MCF 10A (cell line): ENCODE measurements at regions not wholly inside any gene's neighbourhood (a gene's known extent, or its start where the extent isn't known, plus 50 kb on each side); places are given as distances from the start of the nearest gene placed in this dataset.

Experiments
- BruUV-seq: library from RNA; stranded (reverse); fragments of 400-500 nt; replicated peaks from 2 replicates; lab custom pipeline; 2021; lab: Mats Ljungman, UMichigan
- CTCF ChIA-PET: fragments of 300-600 bp; sonication (Branson Sonifier 250); formaldehyde crosslinking; extraction: SDS; loops from one replicate; lab custom pipeline; 2021; ENCODE audit warnings: antibody characterized with exemption, inconsistent platforms; lab: Yijun Ruan, JAX
- POLR2A ChIA-PET: fragments of 300-600, 350-650 bp; sonication (Branson Sonifier 250); formaldehyde crosslinking; extraction: SDS; loops from one replicate; lab custom pipeline; 2020; ENCODE audit warnings: antibody characterized with exemption, inconsistent platforms; lab: Yijun Ruan, JAX
- DNase-seq: peaks from one replicate; pipeline ENCODE4 v3.0.0-alpha.2; 2018; ENCODE audit not compliant: unreplicated experiment
- H3K27ac Mint-ChIP-seq: one replicate; pipeline ENCODE4 v1.8.0; 2022; ENCODE audit warnings: mild to moderate bottlenecking, low read depth, mixed read lengths; ENCODE audit not compliant: unreplicated experiment
- H3K27me3 Mint-ChIP-seq: one replicate; pipeline ENCODE4 v1.8.0; 2022; ENCODE audit warnings: mixed read lengths; ENCODE audit not compliant: insufficient read depth, unreplicated experiment
- H3K36me3 Mint-ChIP-seq: one replicate; pipeline ENCODE4 v1.8.0; 2022; ENCODE audit warnings: mild to moderate bottlenecking, moderate library complexity, mixed read lengths; ENCODE audit not compliant: insufficient read depth, unreplicated experiment
- H3K4me1 Mint-ChIP-seq: one replicate; pipeline ENCODE4 v1.8.0; 2022; ENCODE audit warnings: mixed read lengths; ENCODE audit not compliant: insufficient read depth, unreplicated experiment
- H3K4me3 Mint-ChIP-seq: one replicate; pipeline ENCODE4 v1.8.0; 2022; ENCODE audit warnings: mild to moderate bottlenecking, moderate library complexity, mixed read lengths; ENCODE audit not compliant: unreplicated experiment
- H3K9me3 Mint-ChIP-seq: one replicate; pipeline ENCODE4 v1.8.0; 2022; ENCODE audit warnings: mixed read lengths; ENCODE audit not compliant: unreplicated experiment
- intact Hi-C: fragments of 100-400 bp; cut with micrococcal nuclease; formaldehyde crosslinking; loops from 2 replicates; pipeline ENCODE4 v1.14.1; 2022
- TF ChIP-seq, protein P1 (sequence below): fragments of 200-600 bp; IDR thresholded peaks from one replicate; pipeline ENCODE4 v1.8.0; 2022; ENCODE audit warnings: antibody characterized with exemption, mild to moderate bottlenecking; ENCODE audit not compliant: unreplicated experiment

- no peaks in the 10 kb centered on the region for H3K27me3 Mint-ChIP-seq
- ChIA-PET CTCF (no interaction called here), POLR2A (no interaction called here)
- intact Hi-C loops = no loop called here
- no TSS peak for BruUV-seq
- no peaks in the 10 kb centered on the region for H3K9me3 Mint-ChIP-seq
- peaks cover 3% of the 10 kb centered on the region for H3K36me3 Mint-ChIP-seq
- H3K27ac Mint-ChIP-seq = no peak overlapping the region
- H3K4me3 Mint-ChIP-seq = no peak overlapping the region
- TF ChIP-seq, protein P1, sequence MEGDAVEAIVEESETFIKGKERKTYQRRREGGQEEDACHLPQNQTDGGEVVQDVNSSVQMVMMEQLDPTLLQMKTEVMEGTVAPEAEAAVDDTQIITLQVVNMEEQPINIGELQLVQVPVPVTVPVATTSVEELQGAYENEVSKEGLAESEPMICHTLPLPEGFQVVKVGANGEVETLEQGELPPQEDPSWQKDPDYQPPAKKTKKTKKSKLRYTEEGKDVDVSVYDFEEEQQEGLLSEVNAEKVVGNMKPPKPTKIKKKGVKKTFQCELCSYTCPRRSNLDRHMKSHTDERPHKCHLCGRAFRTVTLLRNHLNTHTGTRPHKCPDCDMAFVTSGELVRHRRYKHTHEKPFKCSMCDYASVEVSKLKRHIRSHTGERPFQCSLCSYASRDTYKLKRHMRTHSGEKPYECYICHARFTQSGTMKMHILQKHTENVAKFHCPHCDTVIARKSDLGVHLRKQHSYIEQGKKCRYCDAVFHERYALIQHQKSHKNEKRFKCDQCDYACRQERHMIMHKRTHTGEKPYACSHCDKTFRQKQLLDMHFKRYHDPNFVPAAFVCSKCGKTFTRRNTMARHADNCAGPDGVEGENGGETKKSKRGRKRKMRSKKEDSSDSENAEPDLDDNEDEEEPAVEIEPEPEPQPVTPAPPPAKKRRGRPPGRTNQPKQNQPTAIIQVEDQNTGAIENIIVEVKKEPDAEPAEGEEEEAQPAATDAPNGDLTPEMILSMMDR = no peak
- no peaks in the 10 kb centered on the region for H3K4me1 Mint-ChIP-seq
- no peak for DNase-seq
These were observed 284.8 kb upstream of the CTNNB1 start for GRCh38 chr3:40914475-40914874.

DNA sequence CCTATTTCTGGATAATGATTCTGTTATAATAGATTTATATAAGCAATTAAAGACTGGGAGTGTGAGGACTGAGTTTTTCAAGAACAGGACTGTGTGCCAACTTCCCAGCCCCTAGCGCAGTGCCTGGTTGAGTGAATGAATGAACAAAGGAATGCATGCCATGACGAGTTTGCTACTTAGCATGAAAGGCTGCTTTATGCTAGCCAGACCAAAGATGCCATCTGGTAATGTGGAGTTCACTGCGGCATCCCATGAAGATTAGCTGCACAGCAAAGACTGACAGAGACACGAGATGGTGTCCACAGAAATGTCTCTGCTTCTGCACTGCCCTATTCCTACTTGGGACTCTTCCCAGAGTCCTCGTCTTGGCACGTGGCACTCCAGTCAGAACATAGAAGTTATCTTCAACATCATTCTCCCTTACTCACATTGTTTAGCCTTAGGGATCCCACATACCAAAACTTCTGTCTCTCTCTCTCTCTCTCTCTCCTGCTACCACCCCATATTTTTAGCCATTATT, 283.9 kb upstream of the CTNNB1 start:
- no peak for DNase-seq

DNA sequence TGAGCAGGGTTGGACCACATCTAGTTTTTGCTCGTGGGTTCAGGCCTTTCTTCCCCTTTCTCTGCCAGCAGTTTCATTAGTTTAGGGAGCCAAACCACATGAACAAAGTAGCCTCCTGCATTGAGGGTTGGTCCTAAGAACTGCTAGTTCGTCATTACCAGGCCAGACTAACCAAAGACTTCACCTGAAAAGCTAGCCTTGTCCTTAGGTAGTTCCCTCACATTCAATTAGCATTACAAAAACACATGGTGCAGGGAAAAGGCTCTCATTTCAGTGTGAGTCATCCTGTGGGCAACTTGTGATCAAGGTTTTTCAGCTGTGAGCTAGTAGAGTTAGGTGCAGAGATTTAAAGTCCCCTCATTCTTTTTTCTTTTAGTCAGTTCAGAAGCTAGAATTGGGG, 279.3 kb upstream of the CTNNB1 start:
- CTCF ChIA-PET = interaction anchor here (1.1 kb wide), 1 partner anchor 10 kb away, joined by 3 read pairs; no protein-coding TSS in a partner anchor
- intact Hi-C loops = no loop called here
- Mint-ChIP-seq H3K27ac (no peak overlapping the region), H3K27me3 (no peaks in the 10 kb centered on the region), H3K9me3 (peaks cover 6% of the 10 kb centered on the region), H3K4me3 (no peak overlapping the region), H3K4me1 (peaks cover 6% of the 10 kb centered on the region), H3K36me3 (no peaks in the 10 kb centered on the region)
- DNase-seq = peak; percentile 59
- no TSS peak for BruUV-seq
- POLR2A ChIA-PET = no interaction called here
- TF ChIP-seq, protein P1 = no peak

More for the DNA sequence above, 283.9 kb upstream of the CTNNB1 start:
- H3K27me3 Mint-ChIP-seq = no peaks in the 10 kb centered on the region
- intact Hi-C loops = no loop called here
- H3K9me3 Mint-ChIP-seq = no peaks in the 10 kb centered on the region
- CTCF ChIA-PET = no interaction called here
- H3K4me1 Mint-ChIP-seq = peaks cover 6% of the 10 kb centered on the region
- H3K4me3 Mint-ChIP-seq = no peak overlapping the region
- no TSS peak for BruUV-seq
- H3K27ac Mint-ChIP-seq = no peak overlapping the region
- TF ChIP-seq, protein P1 = no peak
- POLR2A ChIA-PET = interaction anchor here (0.7 kb wide), 1 partner anchor 14 kb away, joined by 4 read pairs; no protein-coding TSS in a partner anchor
- no peaks in the 10 kb centered on the region for H3K36me3 Mint-ChIP-seq

GRCh38 chr3:40921251-40921650, 278.1 kb upstream of the CTNNB1 start:
- Mint-ChIP-seq H3K9me3 (peaks cover 6% of the 10 kb centered on the region), H3K36me3 (no peaks in the 10 kb centered on the region), H3K4me3 (no peak overlapping the region), H3K4me1 (peaks cover 6% of the 10 kb centered on the region), H3K27me3 (no peaks in the 10 kb centered on the region), H3K27ac (no peak overlapping the region)
- no peak for DNase-seq
- ChIA-PET POLR2A (no interaction called here), CTCF (interaction anchor here (1.1 kb wide), 1 partner anchor 9 kb away, joined by 3 read pairs; no protein-coding TSS in a partner anchor)
- intact Hi-C loops = no loop called here
- TF ChIP-seq, protein P1 = no peak
- no TSS peak for BruUV-seq
